Liver (tissue), 3 donors: ENCODE measurements at regions not wholly inside any gene's neighbourhood (a gene's known extent, or its start where the extent isn't known, plus 50 kb on each side); places are given as distances from the start of the nearest gene placed in this dataset.

ENCODE experiments used
- ATF3 ChIP-seq: IDR thresholded peaks from 2 replicates; pipeline ENCODE4 v1.6.1; 2016; ENCODE audit warnings: antibody characterized with exemption
- CTCF ChIP-seq: fragments of 150-350 bp; IDR thresholded peaks from 2 replicates; pipeline ENCODE4 v1.5.1; 2017; ENCODE audit warnings: improper control_type of control experiment, low read depth, low read length; ENCODE audit not compliant: missing input control
- FOXA1 ChIP-seq: IDR thresholded peaks from 2 replicates; pipeline ENCODE4 v1.6.1; 2016; ENCODE audit warnings: antibody characterized with exemption
- GABPA ChIP-seq, 2 donors: IDR thresholded peaks in 1 of 2; conservative IDR thresholded peaks in 1 of 2; 2 replicates each; pipeline ENCODE4 v1.6.1; 2016; ENCODE audit warnings: antibody characterized with exemption in 2 of 2, mild to moderate bottlenecking in 1 of 2, moderate library complexity in 1 of 2
- JUND ChIP-seq, 2 donors: IDR thresholded peaks; 2 replicates each; pipeline ENCODE4 v1.6.1; 2016; ENCODE audit warnings: antibody characterized with exemption in 2 of 2
- RAD21 ChIP-seq, 2 donors: IDR thresholded peaks; 2 replicates each; pipeline ENCODE4 v1.6.1; 2016; ENCODE audit warnings: antibody characterized with exemption in 2 of 2, mild to moderate bottlenecking in 2 of 2
- TAF1 ChIP-seq: conservative IDR thresholded peaks from 2 replicates; pipeline ENCODE4 v1.6.1; 2016; ENCODE audit warnings: antibody characterized with exemption, mild to moderate bottlenecking
- YY1 ChIP-seq: IDR thresholded peaks from 2 replicates; pipeline ENCODE4 v1.6.1; 2016; ENCODE audit warnings: antibody characterized with exemption, mild to moderate bottlenecking
- ZBTB33 ChIP-seq: IDR thresholded peaks from 2 replicates; pipeline ENCODE4 v1.6.1; 2016; ENCODE audit warnings: antibody characterized with exemption
- donor health status: healthy.
- donor health status: healthy.

GRCh38 chr5:93956006-93956405, 214.6 kb upstream of the POU5F2 start:
- TF ChIP-seq CTCF (no peak), ATF3 (no peak), RAD21 (IDR thresholded peaks at IDR 0.05) (no peak), YY1 (no peak), JUND (IDR thresholded peaks at IDR 0.05) (no peak), ZBTB33 (no peak), GABPA (IDR thresholded peaks at IDR 0.05 in 1 of 2, conservative IDR thresholded peaks at IDR 0.05 in 1 of 2) (no peak), FOXA1 (no peak), TAF1 (no peak)
